ENCODE measurements at regions not wholly inside any gene's neighbourhood (a gene's known extent, or its start where the extent isn't known, plus 50 kb on each side); places are given as distances from the start of the nearest gene placed in this dataset.

DNA sequence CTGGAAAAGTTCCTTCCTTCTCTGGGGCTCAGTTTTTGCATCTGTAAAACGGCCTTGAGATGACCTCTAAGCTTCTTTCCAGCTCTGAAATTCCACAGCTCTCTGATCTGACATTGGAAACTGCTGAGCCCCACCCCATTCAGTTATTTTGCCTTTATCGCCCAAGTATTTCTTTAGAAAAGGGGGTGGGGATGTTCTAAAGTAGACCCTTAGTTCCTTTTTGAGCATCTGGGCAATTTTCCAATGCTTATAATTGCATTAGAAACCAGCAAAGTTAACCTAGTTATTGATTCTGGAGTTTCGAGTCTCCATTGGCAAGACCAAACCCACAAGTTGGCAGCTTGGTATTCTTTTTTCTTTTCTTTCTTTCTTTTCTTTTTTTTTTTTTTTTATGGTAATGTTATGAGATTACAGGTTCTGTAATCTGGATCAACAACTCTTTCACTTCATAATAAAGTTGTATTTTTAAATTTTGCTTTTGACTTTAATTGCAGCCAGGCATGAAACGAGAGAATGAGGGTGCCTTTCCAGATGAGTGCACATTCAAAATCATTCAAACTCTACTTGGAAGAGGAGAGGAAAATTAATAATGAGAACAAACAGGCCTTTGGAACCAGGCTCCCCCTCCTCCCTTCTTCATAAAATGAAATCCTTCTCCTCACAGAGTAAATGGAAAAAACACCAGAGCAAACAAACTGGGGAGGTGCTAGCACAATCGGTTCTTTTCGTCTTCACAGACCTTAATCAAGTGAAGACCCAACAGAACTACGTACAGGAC lies 76.8 kb upstream of the LRIG1 start:
- TF ChIP-seq CTCF (IDR thresholded peaks at IDR 0.05 in 8 of 11, conservative IDR thresholded peaks at IDR 0.05 in 3 of 11), result no peak
- TF ChIP-seq POLR2AphosphoS5 (IDR thresholded peaks at IDR 0.05), result no peak
- no peak for TF ChIP-seq POLR2A (IDR thresholded peaks at IDR 0.05)

All from spleen (tissue), 7 donors.